Smooth muscle cell (in vitro differentiated cells): ENCODE measurements at regions not wholly inside any gene's neighbourhood (a gene's known extent, or its start where the extent isn't known, plus 50 kb on each side); places are given as distances from the start of the nearest gene placed in this dataset.

Experiments
- DNase-seq: peaks from one replicate; lab custom pipeline; 2025; ENCODE audit not compliant: unreplicated experiment; lab: John Stamatoyannopoulos, UW
- H2AFZ ChIP-seq: fragments of 200-600 bp; sonication (generic); 2 replicates; pipeline ENCODE4 v1.6.0; 2016; ENCODE audit warnings: antibody characterized with exemption, low read depth, mild to moderate bottlenecking
- H3F3A ChIP-seq: fragments of 200-600 bp; sonication (generic); 2 replicates; pipeline ENCODE4 v1.6.0; 2017; ENCODE audit warnings: antibody characterized with exemption, low read depth
- H3K27ac ChIP-seq: fragments of 200-600 bp; sonication (generic); 2 replicates; pipeline ENCODE4 v1.5.1; 2016; ENCODE audit warnings: low read depth, mild to moderate bottlenecking
- H3K27me3 ChIP-seq: fragments of 200-600 bp; sonication (generic); 2 replicates; pipeline ENCODE4 v1.6.1; 2016; ENCODE audit warnings: low read depth, mild to moderate bottlenecking
- H3K36me3 ChIP-seq: fragments of 200-600 bp; sonication (generic); 2 replicates; pipeline ENCODE4 v1.5.1; 2016; ENCODE audit warnings: low read depth
- H3K4me1 ChIP-seq: fragments of 200-600 bp; sonication (generic); 2 replicates; pipeline ENCODE4 v1.5.1; 2016; ENCODE audit warnings: low read depth
- H3K4me2 ChIP-seq: fragments of 200-600 bp; sonication (generic); 2 replicates; pipeline ENCODE4 v1.6.0; 2016; ENCODE audit warnings: mild to moderate bottlenecking
- H3K4me3 ChIP-seq: fragments of 200-600 bp; sonication (generic); 2 replicates; pipeline ENCODE4 v1.5.1; 2016; ENCODE audit warnings: mild to moderate bottlenecking
- H3K79me2 ChIP-seq: fragments of 200-600 bp; sonication (generic); 2 replicates; pipeline ENCODE4 v1.6.0; 2016; ENCODE audit warnings: low read depth, mild to moderate bottlenecking
- H3K9ac ChIP-seq: fragments of 200-600 bp; sonication (generic); 2 replicates; pipeline ENCODE4 v1.6.0; 2016; ENCODE audit warnings: low read depth
- H3K9me3 ChIP-seq: fragments of 200-600 bp; sonication (generic); replicated peaks from 2 replicates; pipeline ENCODE4 v1.5.1; 2016; ENCODE audit warnings: low read depth
- H4K20me1 ChIP-seq: fragments of 200-600 bp; sonication (generic); 2 replicates; pipeline ENCODE4 v1.6.0; 2016; ENCODE audit warnings: low read depth
- WGBS: methylation state at CpG from one replicate; pipeline ENCODE4 v1.1.7; 2016; ENCODE audit warnings: low lambda C conversion rate; 5-methylcytosine and 5-hydroxymethylcytosine counted together
- TF ChIP-seq, protein P1 (sequence below): fragments of 200-600 bp; sonication (generic); IDR thresholded peaks from 2 replicates; pipeline ENCODE4 v1.5.1; 2017; ENCODE audit warnings: borderline replicate concordance, mild to moderate bottlenecking, antibody characterized with exemption; ENCODE audit not compliant: insufficient read depth, poor library complexity, severe bottlenecking

DNA sequence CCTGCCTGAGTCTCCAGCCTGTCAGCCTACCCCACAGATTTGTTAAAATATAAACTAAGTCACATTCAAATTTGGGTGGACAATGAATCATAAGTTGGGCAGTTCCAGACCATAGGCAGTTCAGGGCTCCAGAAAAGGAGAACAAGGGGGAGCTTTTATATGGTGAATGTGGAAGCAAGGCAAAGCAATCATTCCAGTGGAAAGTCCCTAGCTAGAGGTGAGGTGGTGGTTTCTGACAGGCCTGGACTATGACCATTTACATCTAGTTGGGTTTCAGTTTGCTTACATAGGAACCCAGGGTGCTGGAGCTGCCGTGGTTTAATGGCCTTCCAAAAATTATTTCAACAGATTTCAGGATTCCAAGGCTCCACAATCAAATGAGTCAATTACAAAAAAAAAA is 207.3 kb downstream of the AEBP2 start:
- no peaks in the 10 kb centered on the region for H3K27me3 ChIP-seq
- H2AFZ ChIP-seq: no peak overlapping the region
- no peaks in the 10 kb centered on the region for H3F3A ChIP-seq
- no peaks in the 10 kb centered on the region for H3K79me2 ChIP-seq
- H4K20me1 ChIP-seq: no peaks in the 10 kb centered on the region
- no peak for DNase-seq
- TF ChIP-seq, protein P1, sequence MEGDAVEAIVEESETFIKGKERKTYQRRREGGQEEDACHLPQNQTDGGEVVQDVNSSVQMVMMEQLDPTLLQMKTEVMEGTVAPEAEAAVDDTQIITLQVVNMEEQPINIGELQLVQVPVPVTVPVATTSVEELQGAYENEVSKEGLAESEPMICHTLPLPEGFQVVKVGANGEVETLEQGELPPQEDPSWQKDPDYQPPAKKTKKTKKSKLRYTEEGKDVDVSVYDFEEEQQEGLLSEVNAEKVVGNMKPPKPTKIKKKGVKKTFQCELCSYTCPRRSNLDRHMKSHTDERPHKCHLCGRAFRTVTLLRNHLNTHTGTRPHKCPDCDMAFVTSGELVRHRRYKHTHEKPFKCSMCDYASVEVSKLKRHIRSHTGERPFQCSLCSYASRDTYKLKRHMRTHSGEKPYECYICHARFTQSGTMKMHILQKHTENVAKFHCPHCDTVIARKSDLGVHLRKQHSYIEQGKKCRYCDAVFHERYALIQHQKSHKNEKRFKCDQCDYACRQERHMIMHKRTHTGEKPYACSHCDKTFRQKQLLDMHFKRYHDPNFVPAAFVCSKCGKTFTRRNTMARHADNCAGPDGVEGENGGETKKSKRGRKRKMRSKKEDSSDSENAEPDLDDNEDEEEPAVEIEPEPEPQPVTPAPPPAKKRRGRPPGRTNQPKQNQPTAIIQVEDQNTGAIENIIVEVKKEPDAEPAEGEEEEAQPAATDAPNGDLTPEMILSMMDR: no peak
- no peak overlapping the region for H3K4me2 ChIP-seq
- WGBS: 88% methylated on average over 1 of the region's 1 CpG
- H3K4me3 ChIP-seq: no peak overlapping the region
- no peak overlapping the region for H3K9ac ChIP-seq
- no peaks in the 10 kb centered on the region for H3K36me3 ChIP-seq
- peaks cover 14% of the 10 kb centered on the region for H3K4me1 ChIP-seq
- H3K27ac ChIP-seq: no peak overlapping the region
- peaks cover 6% of the 10 kb centered on the region for H3K9me3 ChIP-seq

DNA sequence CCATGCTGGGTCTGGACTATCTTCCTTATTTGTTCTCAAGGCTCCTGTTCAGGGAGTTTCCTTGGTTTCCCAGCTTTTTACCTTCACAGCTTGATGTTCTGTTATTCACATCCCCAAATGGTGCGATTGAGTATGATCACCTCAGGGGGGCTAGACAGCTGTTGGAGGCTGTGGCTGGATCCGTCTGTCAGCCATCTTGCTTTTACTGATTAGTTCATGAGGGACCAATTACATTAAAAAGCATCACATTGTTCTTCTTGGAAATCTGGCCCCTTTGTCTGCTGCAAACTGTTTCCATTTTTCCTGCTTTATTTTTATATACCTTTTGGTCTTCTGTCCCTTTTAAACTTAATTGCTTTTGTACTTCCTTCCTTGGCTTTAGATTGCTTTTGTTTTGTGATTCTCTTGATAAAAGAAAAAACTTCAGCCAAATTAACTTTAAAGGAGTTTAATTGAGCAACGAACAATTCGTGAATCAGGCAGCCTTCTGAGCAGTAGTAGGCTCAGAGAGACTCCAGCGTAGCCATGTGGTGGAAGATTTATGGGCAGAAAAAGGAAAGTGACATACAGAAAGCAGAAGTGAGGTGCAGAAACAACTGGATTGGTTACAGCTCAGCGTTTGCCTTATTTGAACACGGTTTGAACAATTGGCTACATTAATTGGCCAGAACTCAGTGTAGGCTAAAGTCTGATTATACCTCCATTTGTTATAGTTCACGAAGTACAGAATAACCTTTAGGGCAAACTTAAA is 208.7 kb downstream of the AEBP2 start:
- H4K20me1 ChIP-seq: no peaks in the 10 kb centered on the region
- no peak overlapping the region for H2AFZ ChIP-seq
- H3K9me3 ChIP-seq: peaks cover 6% of the 10 kb centered on the region
- H3K9ac ChIP-seq: no peak overlapping the region
- TF ChIP-seq, protein P1: no peak
- H3F3A ChIP-seq: peaks cover 3% of the 10 kb centered on the region
- H3K4me3 ChIP-seq: no peak overlapping the region
- no peak for DNase-seq
- 83% methylated on average over 8 of the region's 8 CpGs for WGBS
- no peaks in the 10 kb centered on the region for H3K79me2 ChIP-seq
- H3K36me3 ChIP-seq: no peaks in the 10 kb centered on the region
- no peaks in the 10 kb centered on the region for H3K27me3 ChIP-seq
- H3K4me2 ChIP-seq: no peak overlapping the region
- peaks cover 14% of the 10 kb centered on the region for H3K4me1 ChIP-seq
- no peak overlapping the region for H3K27ac ChIP-seq

DNA sequence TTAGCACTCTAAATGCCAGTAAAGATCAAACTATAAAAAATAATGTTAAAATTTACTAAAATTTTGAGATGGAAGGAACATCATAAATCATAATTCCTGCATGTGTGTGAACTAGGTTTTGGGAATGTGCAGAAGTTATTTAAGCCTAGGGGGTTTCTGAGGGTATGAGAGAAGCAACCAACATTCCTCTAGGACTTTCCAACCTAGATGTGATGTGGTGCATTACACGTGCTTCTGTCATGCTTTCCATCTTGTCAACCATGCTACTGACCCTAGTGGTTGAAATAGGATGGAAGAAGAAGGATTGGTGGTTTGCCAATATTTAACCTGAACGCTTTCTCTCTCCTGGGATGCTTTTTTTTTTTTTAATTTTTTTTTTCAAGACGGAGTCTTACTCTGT is 209.3 kb downstream of the AEBP2 start:
- Histone ChIP-seq H3K36me3 (no peaks in the 10 kb centered on the region), H3K4me2 (no peak overlapping the region), H3K27ac (no peak overlapping the region), H3K79me2 (no peaks in the 10 kb centered on the region), H3K4me1 (peaks cover 11% of the 10 kb centered on the region), H2AFZ (no peak overlapping the region), H4K20me1 (no peaks in the 10 kb centered on the region), H3K9me3 (peaks cover 6% of the 10 kb centered on the region), H3F3A (peaks cover 3% of the 10 kb centered on the region), H3K4me3 (no peak overlapping the region), H3K9ac (no peak overlapping the region), H3K27me3 (no peaks in the 10 kb centered on the region)
- TF ChIP-seq, protein P1: no peak
- 82% methylated on average over 3 of the region's 3 CpGs for WGBS
- no peak for DNase-seq

DNA sequence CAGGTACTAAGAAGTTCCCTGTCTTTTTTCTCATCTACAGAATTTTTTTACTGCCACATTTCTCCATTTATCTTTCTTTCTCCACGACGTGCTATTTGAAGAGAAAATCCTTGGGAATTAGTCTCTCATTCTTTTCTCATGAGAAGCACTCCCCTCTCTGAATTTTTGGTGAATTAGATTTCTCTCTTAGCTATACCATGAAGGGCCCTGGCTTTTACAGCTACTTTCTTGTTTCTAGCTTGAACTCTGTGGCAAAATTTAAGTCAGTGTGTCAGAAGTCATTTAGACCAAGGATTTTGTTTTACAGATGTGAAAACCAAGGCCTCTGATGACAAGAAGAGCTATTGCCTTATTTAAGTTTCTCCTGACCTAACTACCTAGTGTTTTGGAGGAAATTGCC is 213.1 kb downstream of the AEBP2 start:
- H3F3A ChIP-seq: peaks cover 3% of the 10 kb centered on the region
- H3K27me3 ChIP-seq: no peaks in the 10 kb centered on the region
- H2AFZ ChIP-seq: no peak overlapping the region
- no peaks in the 10 kb centered on the region for H3K9me3 ChIP-seq
- TF ChIP-seq, protein P1: no peak
- 10% methylated on average over 2 of the region's 2 CpGs for WGBS
- H3K9ac ChIP-seq: no peak overlapping the region
- H3K4me3 ChIP-seq: no peak overlapping the region
- H4K20me1 ChIP-seq: no peaks in the 10 kb centered on the region
- no peaks in the 10 kb centered on the region for H3K4me1 ChIP-seq
- H3K36me3 ChIP-seq: no peaks in the 10 kb centered on the region
- H3K27ac ChIP-seq: peak overlapping the region; percentile 78
- H3K4me2 ChIP-seq: peak overlapping the region; percentile 60
- DNase-seq: no peak
- H3K79me2 ChIP-seq: no peaks in the 10 kb centered on the region
